HG03064 (cell line): ENCODE measurements at regions not wholly inside any gene's neighbourhood (a gene's known extent, or its start where the extent isn't known, plus 50 kb on each side); places are given as distances from the start of the nearest gene placed in this dataset.
"Not testable (repeated sequence)": the region's sequence is repeated elsewhere in the genome, so short reads cannot be mapped to it uniquely, and the experiment has no call there.

Experiments
- ATAC-seq: cut with Tn5 transposase; IDR thresholded peaks from one replicate; pipeline ENCODE4 v1.9.1; 2021; ENCODE audit warnings: low read depth; ENCODE audit not compliant: unreplicated experiment

DNA sequence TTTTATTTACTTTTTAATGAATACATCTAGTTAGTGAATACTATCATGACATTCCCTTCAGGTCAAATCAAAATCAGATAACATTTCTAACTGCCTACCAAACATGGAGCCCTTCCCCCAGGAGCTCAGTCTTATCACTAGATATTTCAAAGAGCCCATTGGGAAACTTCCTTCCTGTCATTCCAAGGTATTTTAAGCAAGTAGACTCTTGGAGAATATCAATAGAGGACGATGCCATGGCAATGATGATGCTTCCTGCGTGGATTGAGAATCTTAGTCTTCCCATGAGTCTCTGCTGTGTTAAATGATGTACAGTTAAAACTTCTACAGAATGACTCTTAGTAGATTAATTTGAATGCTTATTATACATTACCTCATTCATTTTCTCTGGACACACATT, 384.9 kb downstream of the CENPW start:
- ATAC-seq = no peak

DNA sequence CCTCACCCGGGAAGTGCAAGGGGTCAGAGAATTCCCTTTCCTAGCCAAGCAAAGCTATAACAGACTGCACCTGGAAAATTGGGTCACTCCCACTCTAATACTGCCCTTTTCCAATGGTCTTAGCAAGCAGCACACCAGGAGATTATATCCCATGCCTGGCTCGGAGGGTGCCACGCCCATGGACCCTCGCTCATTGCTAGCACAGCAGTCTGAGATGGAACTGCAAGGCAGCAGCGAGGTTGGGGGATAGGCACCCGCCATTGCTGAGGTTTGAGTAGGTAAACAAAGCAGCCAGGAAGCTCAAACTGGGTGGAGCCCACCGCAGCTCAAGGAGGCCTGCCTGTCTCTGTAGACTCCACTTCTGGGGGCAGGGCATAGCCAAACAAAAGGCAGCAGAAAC, 386.5 kb downstream of the CENPW start:
- not testable (repeated sequence) for ATAC-seq

DNA sequence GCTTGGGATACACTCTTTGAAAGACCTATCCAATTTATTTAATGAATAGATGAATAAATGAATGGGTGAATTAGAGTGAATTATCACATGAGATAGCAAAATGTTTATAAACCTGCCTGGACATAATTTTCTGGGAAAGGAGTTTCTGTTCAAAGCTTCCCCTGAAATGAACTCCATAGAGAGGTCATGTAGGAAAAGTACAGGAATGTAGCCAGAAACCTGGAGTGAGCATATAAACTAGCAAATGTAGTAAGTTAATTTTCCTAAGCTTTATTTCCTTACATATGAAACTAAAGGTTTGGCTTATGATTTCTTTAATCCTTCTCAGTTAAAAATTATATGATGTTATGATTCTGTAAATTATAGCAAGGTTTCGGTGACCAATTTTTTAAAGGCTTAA, 380.3 kb upstream of the RSPO3 start:
- no peak for ATAC-seq

DNA sequence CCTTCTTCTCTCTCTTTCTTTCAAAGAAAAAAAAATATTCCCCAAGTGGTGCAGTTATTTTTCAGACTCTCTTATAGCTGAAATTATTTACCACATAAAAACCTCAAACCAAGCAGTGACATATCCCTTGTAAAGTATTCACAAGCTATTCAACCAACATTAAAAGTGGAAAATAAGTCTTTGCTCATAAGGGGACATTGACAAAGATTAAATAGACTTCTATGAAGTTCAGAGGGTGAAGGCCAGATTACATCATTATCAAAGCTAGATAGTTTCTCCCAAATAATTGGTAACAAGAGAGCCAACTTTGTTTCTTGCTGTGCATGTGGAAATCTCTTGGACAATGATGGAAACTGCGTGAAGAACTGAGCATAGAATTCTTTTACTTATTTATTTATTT, 379.8 kb upstream of the RSPO3 start:
- ATAC-seq = no peak

DNA sequence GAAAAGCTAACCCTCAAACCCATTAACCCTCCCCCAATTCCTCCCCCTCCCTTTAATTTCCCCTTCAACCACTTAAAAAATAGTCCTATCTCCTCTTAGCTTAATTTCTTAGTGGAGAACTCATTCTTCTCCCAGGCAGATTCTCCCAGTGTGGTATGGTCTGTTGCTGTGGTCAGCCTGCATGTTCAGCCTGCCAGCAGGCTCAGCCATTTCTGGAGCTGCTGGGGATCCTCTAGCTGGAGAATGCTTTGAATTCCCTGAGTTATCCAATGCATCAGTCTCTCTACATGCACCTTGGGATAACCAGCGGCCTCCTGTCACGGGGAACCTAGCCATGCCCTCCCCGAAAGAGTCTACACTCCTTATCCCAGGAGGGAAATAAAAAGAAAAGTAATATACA, 375.4 kb upstream of the RSPO3 start:
- no peak for ATAC-seq

DNA sequence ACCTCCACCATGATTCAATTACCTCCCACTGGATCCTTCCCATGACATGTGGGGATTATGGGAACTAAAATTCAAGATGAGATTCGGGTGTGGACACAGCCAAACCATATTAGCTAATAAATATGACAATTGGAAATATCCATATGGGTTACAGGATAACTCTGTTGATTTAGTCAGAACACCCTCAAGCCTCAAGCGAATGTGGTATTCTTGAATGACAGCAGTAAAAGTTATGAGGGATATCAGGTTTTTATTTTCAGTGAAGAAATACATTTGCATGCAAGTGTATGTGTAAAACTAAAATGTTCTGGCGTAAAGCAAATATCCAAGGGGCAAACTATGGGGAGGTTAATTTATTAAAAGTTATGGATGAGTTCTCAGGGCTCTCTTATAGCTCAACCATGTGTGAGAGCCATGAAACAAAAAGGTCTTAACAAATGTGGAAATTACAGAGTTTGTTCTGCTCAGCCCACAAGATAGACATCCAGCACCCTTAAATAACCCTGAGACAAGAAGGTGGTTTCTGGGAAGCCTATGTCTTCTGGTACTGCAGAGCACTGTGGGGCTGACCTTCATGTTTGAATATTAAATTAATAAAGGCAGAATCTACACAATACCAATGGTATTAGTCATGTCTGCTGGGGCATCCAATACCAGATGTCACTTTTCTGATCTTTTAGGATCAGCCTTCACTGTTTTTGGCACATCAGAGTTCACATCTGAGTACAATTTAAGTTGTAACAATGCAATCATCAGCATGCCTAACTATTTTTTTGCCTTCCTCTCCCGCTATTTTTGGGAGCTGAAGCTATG, 370.5 kb upstream of the RSPO3 start:
- ATAC-seq = no peak

DNA sequence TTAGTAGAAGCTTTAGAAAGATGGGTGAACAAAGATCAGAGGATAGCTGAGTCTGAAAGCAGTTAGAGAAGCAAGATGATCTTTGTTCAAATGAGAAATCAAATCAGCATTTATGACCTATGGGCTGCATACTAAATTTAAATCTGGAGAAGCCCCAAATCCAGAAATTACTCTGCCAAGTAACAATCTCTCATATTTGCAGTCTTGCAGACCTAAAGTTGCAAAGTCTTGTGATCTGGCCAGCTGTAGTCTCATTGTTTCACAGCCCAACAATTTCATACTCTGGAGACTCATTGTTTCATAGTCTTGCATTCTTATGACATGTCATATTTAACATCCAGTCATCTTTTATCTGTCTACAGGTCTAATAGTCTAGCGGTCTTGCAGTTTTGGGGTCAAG, 364.9 kb upstream of the RSPO3 start:
- no peak for ATAC-seq

DNA sequence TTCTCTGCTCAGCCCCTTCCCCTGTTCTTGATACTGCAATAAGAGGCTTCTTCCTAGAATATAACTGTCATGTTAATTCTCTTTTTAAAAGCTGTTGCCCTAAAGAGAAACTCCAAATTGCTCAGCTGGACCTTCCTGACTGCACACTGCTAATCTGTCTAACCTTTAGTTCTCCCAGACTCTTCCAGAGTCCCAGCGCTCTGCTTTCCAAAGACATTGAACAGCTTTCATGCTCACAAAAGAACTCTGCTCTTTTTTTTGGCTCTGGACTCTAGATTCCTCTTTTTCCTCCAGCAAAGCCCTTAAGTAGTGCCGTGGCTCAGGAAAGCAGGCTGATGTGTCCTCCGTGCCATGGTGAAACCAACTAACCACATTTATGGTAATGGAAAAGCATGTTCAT, 356.6 kb upstream of the RSPO3 start:
- no peak for ATAC-seq

DNA sequence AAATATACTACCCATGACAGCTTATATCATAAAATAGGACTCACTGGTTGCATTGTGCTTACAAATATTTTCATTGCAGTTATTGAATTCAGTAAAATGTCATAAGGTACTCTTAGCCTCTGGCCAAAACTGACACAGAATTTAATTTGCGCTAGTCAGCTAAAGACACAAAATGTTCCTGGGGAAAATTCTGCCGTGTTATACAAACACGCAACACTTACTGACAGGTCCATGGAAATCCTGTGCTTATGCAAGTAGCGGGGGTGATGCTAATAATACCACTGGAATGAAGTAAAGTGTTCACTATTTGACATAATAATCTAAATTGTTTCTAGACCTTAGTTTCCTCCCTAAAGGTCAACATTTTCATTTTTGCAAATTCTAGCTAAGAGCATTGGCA, 354.4 kb upstream of the RSPO3 start:
- no peak for ATAC-seq

DNA sequence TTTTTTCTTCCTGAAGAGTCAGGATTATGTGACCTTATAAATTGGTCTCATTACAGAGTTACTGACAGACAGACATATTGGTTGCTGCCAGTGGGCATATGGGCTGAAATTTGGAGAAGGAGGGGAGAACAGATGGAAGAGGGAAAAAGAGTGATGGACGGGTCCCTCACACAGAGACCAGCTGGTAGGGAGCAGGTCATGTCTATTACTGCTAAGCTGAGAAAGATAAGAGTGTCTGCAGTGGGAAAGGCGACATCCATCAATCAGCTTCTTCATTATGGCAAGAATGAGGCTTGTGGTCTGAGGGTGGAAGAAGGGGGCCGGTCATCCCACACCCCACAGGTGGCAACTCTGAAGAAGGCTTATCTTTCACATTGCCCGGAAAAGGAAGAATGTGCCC, 353.8 kb upstream of the RSPO3 start:
- ATAC-seq = no peak

DNA sequence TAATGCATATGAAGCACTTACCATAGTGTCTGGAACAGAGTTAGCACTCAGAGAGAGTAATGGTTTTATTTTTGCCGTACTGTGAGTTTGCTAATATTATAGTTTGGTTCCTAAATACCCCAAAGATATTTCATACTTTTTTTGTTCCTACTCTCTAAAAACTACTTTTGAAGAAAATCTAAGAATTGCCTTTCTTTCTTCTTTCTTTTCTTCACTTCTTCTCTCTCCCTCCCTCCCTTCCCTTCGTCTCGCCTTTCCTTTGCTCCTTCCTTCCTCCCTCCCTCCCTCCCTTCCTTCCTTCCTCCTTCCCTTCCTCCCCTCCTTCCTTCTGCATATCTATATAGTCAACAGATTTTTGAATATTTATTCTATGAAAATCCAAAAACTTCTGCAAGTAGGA, 351.7 kb upstream of the RSPO3 start:
- no peak for ATAC-seq

DNA sequence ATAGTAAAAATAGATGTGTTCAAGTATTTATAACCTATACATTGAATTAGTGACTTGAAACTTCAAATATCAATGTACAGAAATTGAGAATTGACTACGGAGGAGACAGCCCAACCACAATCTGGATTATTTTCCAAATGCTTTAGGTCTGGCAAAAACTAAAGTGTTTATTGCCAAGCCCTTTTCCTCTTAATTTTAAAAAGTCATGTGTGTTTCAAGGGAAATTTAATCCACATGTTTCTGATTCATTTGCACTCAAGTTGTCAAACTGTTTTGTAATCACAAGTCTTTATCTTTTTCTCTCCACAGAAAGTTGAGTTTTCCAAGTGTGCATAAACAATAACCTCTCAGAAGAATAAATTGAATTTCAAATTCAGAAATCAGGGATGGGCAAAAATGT, 350.8 kb upstream of the RSPO3 start:
- no peak for ATAC-seq

DNA sequence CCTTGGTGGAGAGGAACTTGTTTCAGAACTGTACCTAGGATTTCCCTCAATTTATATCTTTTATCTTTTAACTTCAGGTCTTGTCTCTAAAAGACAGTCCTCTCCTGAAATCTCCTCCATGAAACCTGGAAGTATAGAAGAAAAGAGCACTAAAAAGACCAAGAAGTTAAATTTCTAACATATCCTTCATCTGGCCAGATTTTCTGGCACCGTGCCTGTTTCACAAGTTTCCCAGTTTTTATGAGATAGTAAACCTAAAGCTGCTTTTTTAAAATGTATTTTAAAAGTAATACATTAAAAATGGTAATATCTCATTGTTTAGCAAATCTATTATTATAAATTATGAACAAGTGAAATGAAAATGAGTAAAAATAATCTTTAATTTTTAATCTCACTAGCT, 348.3 kb upstream of the RSPO3 start:
- ATAC-seq = no peak

DNA sequence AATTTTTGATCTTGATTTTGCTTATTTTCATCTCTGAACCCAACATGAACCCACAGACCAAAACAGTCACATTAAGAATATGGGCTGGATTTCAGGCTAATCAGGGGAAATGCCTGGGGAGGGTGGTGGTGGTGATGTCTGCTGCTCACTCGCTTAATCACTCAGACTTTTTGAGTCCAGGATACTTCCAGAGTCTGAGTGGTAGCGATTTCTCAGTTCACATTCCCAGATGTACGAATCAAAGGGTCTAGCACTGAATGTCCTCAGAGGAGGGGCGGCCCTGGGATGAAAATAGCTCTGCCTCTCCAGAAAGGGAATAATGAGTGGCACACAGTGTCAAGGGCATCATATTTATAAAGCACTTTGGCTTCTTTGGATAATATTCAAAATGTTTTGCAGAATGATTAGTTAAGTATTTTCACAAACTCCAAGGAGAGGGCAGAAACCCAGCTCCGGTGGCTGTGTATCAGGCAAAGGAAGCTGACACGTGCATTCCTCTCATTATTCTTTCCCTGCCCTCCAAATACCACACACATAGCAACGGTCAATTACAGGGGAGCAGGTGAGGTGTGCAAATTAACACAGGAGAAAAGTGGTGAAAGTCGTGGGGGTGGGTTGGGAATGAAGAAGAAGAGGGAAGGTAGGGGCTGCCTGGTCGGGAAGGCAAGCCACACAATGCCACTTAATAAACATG, 345.2 kb upstream of the RSPO3 start:
- ATAC-seq = no peak

DNA sequence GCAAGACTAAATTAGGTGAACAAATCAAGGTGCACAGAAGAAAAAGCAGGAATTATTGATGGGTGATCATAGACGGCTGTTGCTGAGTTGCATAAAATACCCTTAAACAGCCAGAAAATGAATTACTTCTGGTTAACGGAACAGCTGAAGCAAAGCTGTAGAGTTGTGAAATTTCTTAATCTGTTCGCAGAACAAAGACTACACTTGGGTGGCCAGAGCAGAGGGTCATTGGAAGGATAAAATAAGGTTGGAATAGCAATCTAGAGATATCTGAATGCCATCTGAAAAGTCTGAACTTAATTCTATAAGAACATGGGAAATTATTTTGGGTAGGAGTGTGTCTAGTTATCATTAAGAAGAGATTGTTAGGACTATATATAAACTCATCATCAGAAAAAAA, 339.1 kb upstream of the RSPO3 start:
- no peak for ATAC-seq

DNA sequence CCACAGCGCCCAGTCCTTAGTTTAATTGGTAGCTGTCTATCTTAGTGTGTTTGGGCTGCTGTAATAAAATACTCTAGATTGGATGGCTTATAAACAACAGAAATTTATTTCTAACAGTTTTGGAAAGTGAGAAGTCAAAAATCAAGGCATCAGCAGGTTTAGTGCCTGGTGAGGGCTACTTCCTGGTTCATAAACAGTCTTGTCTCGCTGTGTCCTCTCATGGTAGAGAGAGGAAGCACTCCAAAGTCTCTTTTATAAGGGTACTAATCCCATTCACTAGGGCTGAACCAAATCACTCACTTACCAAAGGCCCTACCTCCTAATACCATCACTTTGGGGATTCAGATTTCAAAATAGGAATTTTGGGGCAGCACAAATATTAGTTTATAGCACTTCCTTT, 336.9 kb upstream of the RSPO3 start:
- ATAC-seq = no peak

DNA sequence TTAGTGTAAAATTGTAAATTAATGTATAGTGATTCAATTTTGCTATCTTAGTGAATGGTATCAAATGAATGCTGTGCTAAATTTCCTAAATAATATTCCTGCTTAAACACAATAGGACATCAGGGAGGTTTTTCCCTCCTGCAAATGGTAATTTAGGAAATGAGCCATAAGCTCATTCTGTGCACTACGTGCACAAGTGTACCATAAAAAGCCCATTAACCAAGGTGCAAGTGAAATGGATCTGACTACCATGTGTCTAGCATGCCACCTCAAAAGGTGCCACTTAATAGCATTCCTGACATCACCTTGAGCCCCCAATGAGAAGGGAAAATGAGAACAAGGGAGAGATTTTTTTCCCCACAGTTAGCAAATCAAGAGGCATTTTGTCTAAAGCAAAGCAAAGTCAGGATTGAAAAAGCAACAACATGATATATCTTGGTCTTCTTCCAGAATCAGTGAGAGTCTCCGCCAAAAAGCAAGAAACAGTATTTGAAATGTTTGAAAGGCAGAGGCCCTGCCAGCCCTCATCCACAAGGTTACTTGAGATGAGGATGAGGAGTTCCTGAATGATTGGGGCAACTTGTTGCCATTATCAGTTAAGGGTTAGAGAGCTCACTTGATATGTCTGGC, 334.2 kb upstream of the RSPO3 start:
- no peak for ATAC-seq

DNA sequence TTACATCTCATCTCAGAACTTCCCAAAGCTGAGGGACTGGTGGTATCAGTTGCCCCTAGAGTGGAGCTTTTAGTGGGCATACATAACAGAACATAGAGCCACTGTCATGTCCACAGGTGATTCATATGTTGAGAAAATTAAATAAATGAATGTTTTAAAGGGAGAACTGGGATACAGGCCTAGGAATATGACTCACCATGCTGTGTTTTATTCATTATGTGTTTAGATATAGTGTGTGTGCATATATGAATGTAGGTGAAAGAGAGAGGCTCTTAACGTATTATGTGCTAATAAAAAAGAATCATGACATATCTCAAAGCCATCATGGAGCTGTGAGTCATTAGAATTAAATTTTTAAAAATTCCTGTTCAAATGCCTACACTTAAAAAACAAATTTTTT, 332.2 kb upstream of the RSPO3 start:
- ATAC-seq = no peak

DNA sequence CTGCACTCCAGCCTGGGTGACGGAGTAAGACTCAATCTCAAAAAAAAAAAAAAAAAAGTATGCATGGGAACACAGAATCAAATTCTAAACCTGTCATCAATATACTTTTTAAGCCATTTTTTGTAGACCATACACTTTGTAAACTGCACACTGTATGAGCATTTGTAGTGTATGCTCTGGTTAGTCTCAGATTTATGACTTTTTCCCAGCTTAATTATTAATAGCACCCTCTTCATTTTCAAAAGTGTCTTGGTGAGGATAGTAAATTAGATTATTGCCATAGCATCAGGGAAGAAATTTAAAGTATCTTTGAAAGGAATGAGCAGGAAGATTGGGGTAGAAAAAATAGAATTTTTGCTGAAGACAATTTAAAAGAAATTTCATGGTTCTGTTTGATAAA, 330.8 kb upstream of the RSPO3 start:
- no peak for ATAC-seq

DNA sequence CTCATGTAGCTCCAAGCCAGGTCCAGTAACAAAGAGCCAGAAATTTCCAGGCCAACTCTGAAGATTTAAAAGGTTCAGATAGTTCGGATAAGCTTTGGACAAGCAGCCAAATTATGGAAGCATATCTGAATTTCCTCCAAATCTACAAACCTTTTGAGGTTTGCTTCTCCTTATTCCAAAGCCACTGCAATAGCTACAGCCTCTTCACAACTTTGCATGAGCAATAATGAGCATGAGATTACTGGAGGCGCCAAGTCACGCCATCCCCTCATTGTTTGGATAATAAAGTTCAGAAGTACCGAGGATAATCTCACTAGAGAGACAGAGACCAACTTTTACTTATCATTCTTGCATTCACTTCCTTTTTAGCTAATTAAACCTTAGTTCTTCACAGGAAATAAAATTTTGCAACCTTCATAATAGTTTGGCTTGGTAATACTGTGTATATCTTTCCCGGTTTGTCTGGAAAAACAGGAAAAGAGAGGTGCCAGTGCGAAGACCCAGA, 329.6 kb upstream of the RSPO3 start:
- no peak for ATAC-seq

DNA sequence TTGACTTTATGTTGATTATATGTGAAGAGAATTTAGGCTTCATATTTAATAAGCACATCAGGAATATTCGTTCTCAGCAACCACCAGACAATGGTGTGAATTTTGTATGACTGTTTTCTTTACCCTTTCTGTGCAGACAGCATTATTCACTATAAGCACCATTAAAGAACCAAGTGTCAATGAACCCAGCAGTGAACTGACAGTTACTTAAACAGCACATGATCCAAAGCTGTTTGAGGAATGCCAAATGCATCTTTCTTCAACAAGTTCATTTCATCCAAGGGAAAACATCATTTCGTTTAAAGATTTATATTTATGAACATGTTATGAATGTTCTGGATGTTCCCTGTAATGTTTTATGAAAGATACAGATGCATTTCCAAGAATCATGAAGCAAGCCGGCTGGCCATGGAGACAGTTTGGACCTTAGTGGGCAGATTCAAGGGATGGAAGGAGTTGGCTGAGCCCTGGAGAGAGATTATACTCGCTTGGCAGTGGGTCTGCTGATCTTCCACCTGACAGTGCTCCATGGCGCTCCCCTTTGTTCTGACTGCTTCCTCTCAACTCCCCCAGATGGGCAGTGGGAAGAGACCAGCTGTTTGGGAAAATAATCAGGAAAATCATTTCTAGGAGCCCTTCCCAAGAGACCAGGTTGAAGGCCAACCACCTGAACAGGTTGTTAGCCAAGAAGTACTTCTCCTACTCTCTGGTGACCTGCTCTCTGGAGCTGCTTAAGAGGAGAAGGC, 326.0 kb upstream of the RSPO3 start:
- ATAC-seq = no peak
